ENCODE measurements at regions not wholly inside any gene's neighbourhood (a gene's known extent, or its start where the extent isn't known, plus 50 kb on each side); places are given as distances from the start of the nearest gene placed in this dataset.

- Histone ChIP-seq H4K20me1 (ENCODE audit: insufficient read depth, low read length) (no peaks in the 10 kb centered on the region), H3K4me3 (replicated peaks in 1 of 3; ENCODE audit: insufficient read depth in 1 of 3, low read depth in 2 of 3, low read length in 3 of 3) (no peak overlapping the region), H3K36me3 (replicated peaks in 1 of 2; ENCODE audit: control insufficient read depth in 1 of 2, insufficient read depth in 2 of 2, low read length in 2 of 2) (no peaks in the 10 kb centered on the region), H3K27me3 (ENCODE audit: control insufficient read depth in 1 of 2, insufficient read depth in 2 of 2, low read length in 2 of 2) (no peaks in the 10 kb centered on the region), H3K79me2 (ENCODE audit: insufficient read depth, low read length) (no peaks in the 10 kb centered on the region), H3K9me3 (ENCODE audit: low read length) (no peaks in the 10 kb centered on the region), H3K27ac (ENCODE audit: extremely low read length, insufficient read depth, low read length) (no peak overlapping the region), H3K9ac (ENCODE audit: insufficient read depth, low read depth, low read length) (no peak overlapping the region), H3K4me1 (ENCODE audit: insufficient read depth, low read length) (no peaks in the 10 kb centered on the region), H3K4me2 (ENCODE audit: low read depth, low read length) (no peak overlapping the region), H2AFZ (ENCODE audit: low read length) (no peak overlapping the region)
- in situ Hi-C loops (cut with HindIII; ENCODE audit: extremely low pct_ligation_motif_present, low pct_unique_long_range_greater_than_20kb) (no loop called here), intact Hi-C loops (cut with micrococcal nuclease; ENCODE audit: unreplicated experiment) (no loop called here)
- BruUV-seq (replicated peaks): no TSS peak
- FAIRE-seq: no peak
- ChIA-PET CTCF (ENCODE audit: low intra/inter-chr PET ratio, low total read pairs) (no interaction called here), POLR2A (no interaction called here)
- TF ChIP-seq ZNF138 (CRISPR knock-in tag; IDR thresholded peaks at IDR 0.05; ENCODE audit: low read depth) (no peak), HMGXB3 (CRISPR knock-in tag; IDR thresholded peaks at IDR 0.05; ENCODE audit: borderline replicate concordance) (no peak), ZNF296 (CRISPR knock-in tag; conservative IDR thresholded peaks at IDR 0.05) (no peak), SNRNP70 (IDR thresholded peaks at IDR 0.05; ENCODE audit: low read depth, low read length) (no peak), DMAP1 (CRISPR knock-in tag; IDR thresholded peaks at IDR 0.05) (no peak), NCOA1 (CRISPR knock-in tag; IDR thresholded peaks at IDR 0.05) (no peak), ZFP36L2 (CRISPR knock-in tag; IDR thresholded peaks at IDR 0.05) (no peak), BRD4 (CRISPR knock-in tag; IDR thresholded peaks at IDR 0.05) (no peak), POLR2AphosphoS5 (IDR thresholded peaks at IDR 0.05; ENCODE audit: low read depth, low read length) (no peak), CHD2 (IDR thresholded peaks at IDR 0.05; ENCODE audit: low read depth, low read length) (no peak), HNRNPUL1 (IDR thresholded peaks at IDR 0.05; ENCODE audit: low read depth, low read length) (no peak), ZNF7 (CRISPR knock-in tag; IDR thresholded peaks at IDR 0.05) (no peak), ZNF101 (CRISPR knock-in tag; IDR thresholded peaks at IDR 0.05; ENCODE audit: borderline replicate concordance, low read depth) (no peak), ZNF816 (CRISPR knock-in tag; IDR thresholded peaks at IDR 0.05; ENCODE audit: borderline replicate concordance) (no peak)
- TF ChIP-seq, protein P1, sequence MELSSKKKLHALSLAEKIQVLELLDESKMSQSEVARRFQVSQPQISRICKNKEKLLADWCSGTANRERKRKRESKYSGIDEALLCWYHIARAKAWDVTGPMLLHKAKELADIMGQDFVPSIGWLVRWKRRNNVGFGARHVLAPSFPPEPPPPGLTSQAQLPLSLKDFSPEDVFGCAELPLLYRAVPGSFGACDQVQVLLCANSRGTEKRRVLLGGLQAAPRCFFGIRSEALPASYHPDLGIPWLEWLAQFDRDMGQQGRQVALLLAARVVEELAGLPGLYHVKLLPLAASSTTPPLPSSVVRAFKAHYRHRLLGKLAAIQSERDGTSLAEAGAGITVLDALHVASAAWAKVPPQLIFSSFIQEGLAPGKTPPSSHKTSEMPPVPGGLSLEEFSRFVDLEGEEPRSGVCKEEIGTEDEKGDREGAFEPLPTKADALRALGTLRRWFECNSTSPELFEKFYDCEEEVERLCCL (CRISPR knock-in tag; IDR thresholded peaks at IDR 0.05; ENCODE audit: borderline replicate concordance): no peak
- no peak for ATAC-seq
- no peak for DNase-seq (ENCODE audit: low spot score)
Measured at GRCh38 chr3:98968347-98968746, 66.9 kb upstream of the DCBLD2 start.

Data from HepG2 (cell line).